ENCODE measurements at regions not wholly inside any gene's neighbourhood (a gene's known extent, or its start where the extent isn't known, plus 50 kb on each side); places are given as distances from the start of the nearest gene placed in this dataset.

- Histone ChIP-seq H3K4me3 (ENCODE audit: low read length) (no peak overlapping the region), H3K9me3 (replicated peaks; ENCODE audit: low read length) (no peaks in the 10 kb centered on the region), H3K4me2 (ENCODE audit: low read length) (no peak overlapping the region), H3K9ac (ENCODE audit: low read depth, low read length) (no peak overlapping the region), H3K36me3 (ENCODE audit: insufficient read depth, low read length) (no peaks in the 10 kb centered on the region), H3K4me1 (ENCODE audit: control insufficient read depth, insufficient read depth, low read length) (no peaks in the 10 kb centered on the region), H3K27me3 (ENCODE audit: control insufficient read depth, insufficient read depth, low read length) (no peaks in the 10 kb centered on the region)
Observed at GRCh38 chr2:21288299-21288698, 164.5 kb downstream of the TDRD15 start.

- H3K4me2 ChIP-seq (ENCODE audit: low read length) = no peak overlapping the region
- H3K9ac ChIP-seq (ENCODE audit: low read depth, low read length) = no peak overlapping the region
- no peaks in the 10 kb centered on the region for H3K36me3 ChIP-seq (ENCODE audit: insufficient read depth, low read length)
- H3K27me3 ChIP-seq (ENCODE audit: control insufficient read depth, insufficient read depth, low read length) = no peaks in the 10 kb centered on the region
- H3K9me3 ChIP-seq (replicated peaks; ENCODE audit: low read length) = no peaks in the 10 kb centered on the region
- no peak overlapping the region for H3K4me3 ChIP-seq (ENCODE audit: low read length)
- no peaks in the 10 kb centered on the region for H3K4me1 ChIP-seq (ENCODE audit: control insufficient read depth, insufficient read depth, low read length)
Observed at GRCh38 chr2:21288739-21289520, 165.2 kb downstream of the TDRD15 start.

GRCh38 chr2:21289551-21289950 is 165.8 kb downstream of the TDRD15 start:
- Histone ChIP-seq H3K4me1 (ENCODE audit: control insufficient read depth, insufficient read depth, low read length) (no peaks in the 10 kb centered on the region), H3K4me3 (ENCODE audit: low read length) (no peak overlapping the region), H3K9ac (ENCODE audit: low read depth, low read length) (no peak overlapping the region), H3K27me3 (ENCODE audit: control insufficient read depth, insufficient read depth, low read length) (no peaks in the 10 kb centered on the region), H3K9me3 (replicated peaks; ENCODE audit: low read length) (no peaks in the 10 kb centered on the region), H3K36me3 (ENCODE audit: insufficient read depth, low read length) (no peaks in the 10 kb centered on the region), H3K4me2 (ENCODE audit: low read length) (no peak overlapping the region)

- Histone ChIP-seq H3K36me3 (ENCODE audit: insufficient read depth, low read length) (no peaks in the 10 kb centered on the region), H3K9me3 (replicated peaks; ENCODE audit: low read length) (no peaks in the 10 kb centered on the region), H3K4me3 (ENCODE audit: low read length) (no peak overlapping the region), H3K9ac (ENCODE audit: low read depth, low read length) (no peak overlapping the region), H3K27me3 (ENCODE audit: control insufficient read depth, insufficient read depth, low read length) (no peaks in the 10 kb centered on the region), H3K4me1 (ENCODE audit: control insufficient read depth, insufficient read depth, low read length) (no peaks in the 10 kb centered on the region), H3K4me2 (ENCODE audit: low read length) (no peak overlapping the region)
Observed at GRCh38 chr2:21289989-21290388, 166.2 kb downstream of the TDRD15 start.

GRCh38 chr2:21291426-21291825 is 167.7 kb downstream of the TDRD15 start:
- Histone ChIP-seq H3K4me3 (ENCODE audit: low read length) (no peak overlapping the region), H3K9ac (ENCODE audit: low read depth, low read length) (no peak overlapping the region), H3K9me3 (replicated peaks; ENCODE audit: low read length) (no peaks in the 10 kb centered on the region), H3K4me2 (ENCODE audit: low read length) (no peak overlapping the region), H3K4me1 (ENCODE audit: control insufficient read depth, insufficient read depth, low read length) (no peaks in the 10 kb centered on the region), H3K36me3 (ENCODE audit: insufficient read depth, low read length) (no peaks in the 10 kb centered on the region), H3K27me3 (ENCODE audit: control insufficient read depth, insufficient read depth, low read length) (no peaks in the 10 kb centered on the region)

- no peaks in the 10 kb centered on the region for H3K4me1 ChIP-seq (ENCODE audit: control insufficient read depth, insufficient read depth, low read length)
- no peaks in the 10 kb centered on the region for H3K9me3 ChIP-seq (replicated peaks; ENCODE audit: low read length)
- no peaks in the 10 kb centered on the region for H3K27me3 ChIP-seq (ENCODE audit: control insufficient read depth, insufficient read depth, low read length)
- no peak overlapping the region for H3K4me2 ChIP-seq (ENCODE audit: low read length)
- H3K9ac ChIP-seq (ENCODE audit: low read depth, low read length) = no peak overlapping the region
- no peaks in the 10 kb centered on the region for H3K36me3 ChIP-seq (ENCODE audit: insufficient read depth, low read length)
- H3K4me3 ChIP-seq (ENCODE audit: low read length) = no peak overlapping the region
Observed at GRCh38 chr2:21294446-21294845, 170.7 kb downstream of the TDRD15 start.

- no peaks in the 10 kb centered on the region for H3K4me1 ChIP-seq (ENCODE audit: control insufficient read depth, insufficient read depth, low read length)
- no peaks in the 10 kb centered on the region for H3K9me3 ChIP-seq (replicated peaks; ENCODE audit: low read length)
Observed at GRCh38 chr2:21299411-21299810, 175.6 kb downstream of the TDRD15 start.

GRCh38 chr2:21301871-21302455 is 178.2 kb downstream of the TDRD15 start:
- Histone ChIP-seq H3K4me1 (ENCODE audit: control insufficient read depth, insufficient read depth, low read length) (no peaks in the 10 kb centered on the region), H3K4me2 (ENCODE audit: low read length) (no peak overlapping the region), H3K27me3 (ENCODE audit: control insufficient read depth, insufficient read depth, low read length) (no peaks in the 10 kb centered on the region)

More at GRCh38 chr2:21299411-21299810, 175.6 kb downstream of the TDRD15 start:
- H3K9ac ChIP-seq (ENCODE audit: low read depth, low read length) = no peak overlapping the region
- no peaks in the 10 kb centered on the region for H3K27me3 ChIP-seq (ENCODE audit: control insufficient read depth, insufficient read depth, low read length)
- no peaks in the 10 kb centered on the region for H3K36me3 ChIP-seq (ENCODE audit: insufficient read depth, low read length)
- H3K4me3 ChIP-seq (ENCODE audit: low read length) = no peak overlapping the region
- no peak overlapping the region for H3K4me2 ChIP-seq (ENCODE audit: low read length)

GRCh38 chr2:21303876-21304275 is 180.1 kb downstream of the TDRD15 start:
- H3K4me3 ChIP-seq (ENCODE audit: low read length) = no peak overlapping the region
- no peaks in the 10 kb centered on the region for H3K9me3 ChIP-seq (replicated peaks; ENCODE audit: low read length)
- H3K4me2 ChIP-seq (ENCODE audit: low read length) = no peak overlapping the region
- H3K27me3 ChIP-seq (ENCODE audit: control insufficient read depth, insufficient read depth, low read length) = no peaks in the 10 kb centered on the region
- no peaks in the 10 kb centered on the region for H3K4me1 ChIP-seq (ENCODE audit: control insufficient read depth, insufficient read depth, low read length)
- no peaks in the 10 kb centered on the region for H3K36me3 ChIP-seq (ENCODE audit: insufficient read depth, low read length)
- H3K9ac ChIP-seq (ENCODE audit: low read depth, low read length) = no peak overlapping the region

More at GRCh38 chr2:21301871-21302455, 178.2 kb downstream of the TDRD15 start:
- Histone ChIP-seq H3K9ac (ENCODE audit: low read depth, low read length) (no peak overlapping the region), H3K9me3 (replicated peaks; ENCODE audit: low read length) (no peaks in the 10 kb centered on the region), H3K36me3 (ENCODE audit: insufficient read depth, low read length) (no peaks in the 10 kb centered on the region), H3K4me3 (ENCODE audit: low read length) (no peak overlapping the region)

GRCh38 chr2:21305581-21305980 is 181.8 kb downstream of the TDRD15 start:
- no peak overlapping the region for H3K4me2 ChIP-seq (ENCODE audit: low read length)
- H3K4me1 ChIP-seq (ENCODE audit: control insufficient read depth, insufficient read depth, low read length) = no peaks in the 10 kb centered on the region
- H3K4me3 ChIP-seq (ENCODE audit: low read length) = no peak overlapping the region
- H3K27me3 ChIP-seq (ENCODE audit: control insufficient read depth, insufficient read depth, low read length) = no peaks in the 10 kb centered on the region
- H3K9ac ChIP-seq (ENCODE audit: low read depth, low read length) = no peak overlapping the region
- no peaks in the 10 kb centered on the region for H3K36me3 ChIP-seq (ENCODE audit: insufficient read depth, low read length)
- H3K9me3 ChIP-seq (replicated peaks; ENCODE audit: low read length) = no peaks in the 10 kb centered on the region

GRCh38 chr2:21306235-21306634 is 182.5 kb downstream of the TDRD15 start:
- Histone ChIP-seq H3K9me3 (replicated peaks; ENCODE audit: low read length) (no peaks in the 10 kb centered on the region), H3K27me3 (ENCODE audit: control insufficient read depth, insufficient read depth, low read length) (no peaks in the 10 kb centered on the region), H3K4me3 (ENCODE audit: low read length) (no peak overlapping the region), H3K4me1 (ENCODE audit: control insufficient read depth, insufficient read depth, low read length) (no peaks in the 10 kb centered on the region), H3K36me3 (ENCODE audit: insufficient read depth, low read length) (no peaks in the 10 kb centered on the region), H3K4me2 (ENCODE audit: low read length) (no peak overlapping the region), H3K9ac (ENCODE audit: low read depth, low read length) (no peak overlapping the region)

GRCh38 chr2:21307037-21307436 is 183.3 kb downstream of the TDRD15 start:
- H3K4me1 ChIP-seq (ENCODE audit: control insufficient read depth, insufficient read depth, low read length) = no peaks in the 10 kb centered on the region
- H3K4me3 ChIP-seq (ENCODE audit: low read length) = no peak overlapping the region
- H3K9me3 ChIP-seq (replicated peaks; ENCODE audit: low read length) = no peaks in the 10 kb centered on the region
- no peak overlapping the region for H3K4me2 ChIP-seq (ENCODE audit: low read length)
- H3K36me3 ChIP-seq (ENCODE audit: insufficient read depth, low read length) = no peaks in the 10 kb centered on the region
- H3K9ac ChIP-seq (ENCODE audit: low read depth, low read length) = no peak overlapping the region
- no peaks in the 10 kb centered on the region for H3K27me3 ChIP-seq (ENCODE audit: control insufficient read depth, insufficient read depth, low read length)

Measured in skeletal muscle satellite cell (primary cell).